Gastrocnemius medialis (tissue), 4 donors: ENCODE measurements at regions not wholly inside any gene's neighbourhood (a gene's known extent, or its start where the extent isn't known, plus 50 kb on each side); places are given as distances from the start of the nearest gene placed in this dataset.

Experiments used
- ATAC-seq, 2 donors: fragments of 150-250 bp; one replicate each; pipeline ENCODE4 v1.9.1; 2016
- DNase-seq, 2 donors: peaks; one replicate each; pipeline ENCODE4 v3.0.0-alpha.2; 2019
- H3K27ac ChIP-seq, 4 donors: fragments of 200-600 bp; sonication (generic); 1 replicate in 1 of 4; 2 replicates in 3 of 4; pipeline ENCODE4 v1.5.1; 2016 to 2018; ENCODE audit warnings: mild to moderate bottlenecking in 2 of 4, moderate library complexity in 1 of 4
- H3K27me3 ChIP-seq, 3 donors: fragments of 200-600 bp; sonication (generic) in 2 of 3; 1 replicate in 1 of 3; 2 replicates in 2 of 3; pipeline versions ENCODE4 v1.5.1 to v1.6.0; 2016 to 2019; ENCODE audit warnings: mild to moderate bottlenecking in 1 of 3, moderate library complexity in 1 of 3
- H3K36me3 ChIP-seq, 2 donors: fragments of 200-600 bp; sonication (generic) in 1 of 2; one replicate each; pipeline ENCODE4 v1.5.1; 2017 to 2018
- H3K4me1 ChIP-seq, 2 donors: fragments of 200-600 bp; sonication (generic) in 1 of 2; one replicate each; pipeline ENCODE4 v1.5.1; 2016 to 2017; ENCODE audit warnings: mild to moderate bottlenecking in 2 of 2
- H3K4me3 ChIP-seq, 4 donors: fragments of 200-600 bp; sonication (generic) in 3 of 4; 1 replicate in 1 of 4; 2 replicates in 3 of 4; pipeline ENCODE4 v1.5.1; 2016 to 2019; ENCODE audit warnings: mild to moderate bottlenecking in 2 of 4
- H3K9me3 ChIP-seq, 3 donors: fragments of 200-600 bp; sonication (generic) in 2 of 3; 1 replicate in 1 of 3; 2 replicates in 2 of 3; pipeline ENCODE4 v1.5.1; 2016 to 2019
- CTCF ChIP-seq, 5 experiments: fragments of 450-650 bp in 3 of 5; fragments of 200-600 bp in 2 of 5; sonication (generic) in 2 of 5; IDR thresholded peaks in 4 of 5; conservative IDR thresholded peaks in 1 of 5; 1 replicate in 4 of 5; 2 replicates in 1 of 5; pipeline ENCODE4 v1.5.1; 2016 to 2019; ENCODE audit warnings: antibody characterized with exemption in 5 of 5, mild to moderate bottlenecking in 3 of 5, moderate library complexity in 3 of 5
- POLR2A ChIP-seq, 2 donors: fragments of 450-650 bp; IDR thresholded peaks; one replicate each; pipeline ENCODE4 v1.6.1; 2017; ENCODE audit warnings: antibody characterized with exemption in 2 of 2, mild to moderate bottlenecking in 2 of 2, moderate library complexity in 2 of 2
- in situ Hi-C, 4 donors: fragments of 200-750 bp; cut with MboI; loops; one replicate each; pipeline versions ENCODE4 v1.15.0 to v1.8.0; 2017; ENCODE audit warnings: low sequenced_read_pairs in 4 of 4
- intact Hi-C: fragments of 100-400 bp; cut with DNase I; formaldehyde crosslinking; loops from one replicate; pipeline ENCODE4 v1.15.1; 2023; ENCODE audit warnings: low total_unique reads

GRCh38 chr3:145118303-145118702 is 1042.7 kb downstream of the PLOD2 start:
- H3K4me3 ChIP-seq: no peak overlapping the region
- in situ Hi-C loops (no loop called here), intact Hi-C loops (no loop called here)
- DNase-seq (no peak), ATAC-seq (no peak)
- TF ChIP-seq CTCF (IDR thresholded peaks at IDR 0.05 in 4 of 5, conservative IDR thresholded peaks at IDR 0.05 in 1 of 5) (no peak), POLR2A (IDR thresholded peaks at IDR 0.05) (no peak)
- no peaks in the 10 kb centered on the region for H3K36me3 ChIP-seq
- no peaks in the 10 kb centered on the region for H3K27me3 ChIP-seq
- no peak overlapping the region for H3K27ac ChIP-seq
- no peaks in the 10 kb centered on the region for H3K9me3 ChIP-seq
- no peaks in the 10 kb centered on the region for H3K4me1 ChIP-seq

GRCh38 chr3:145124900-145125678 is 1035.9 kb downstream of the PLOD2 start:
- in situ Hi-C loops (no loop called here), intact Hi-C loops (loop anchor here (10.0 kb wide), 1 partner anchor 640 kb away; no protein-coding TSS in a partner anchor)
- no peaks in the 10 kb centered on the region for H3K9me3 ChIP-seq
- H3K27ac ChIP-seq: no peak overlapping the region
- TF ChIP-seq POLR2A (IDR thresholded peaks at IDR 0.05) (no peak), CTCF (IDR thresholded peaks at IDR 0.05 in 4 of 5, conservative IDR thresholded peaks at IDR 0.05 in 1 of 5) (no peak)
- no peak for ATAC-seq
- H3K4me1 ChIP-seq: no peaks in the 10 kb centered on the region
- no peak overlapping the region for H3K4me3 ChIP-seq
- H3K36me3 ChIP-seq: no peaks in the 10 kb centered on the region
- no peaks in the 10 kb centered on the region for H3K27me3 ChIP-seq
- no peak for DNase-seq

- Histone ChIP-seq H3K9me3 (no peaks in the 10 kb centered on the region), H3K4me3 (no peak overlapping the region), H3K27me3 (no peaks in the 10 kb centered on the region), H3K4me1 (no peaks in the 10 kb centered on the region), H3K27ac (no peak overlapping the region), H3K36me3 (no peaks in the 10 kb centered on the region)
- ATAC-seq: no peak
- TF ChIP-seq POLR2A (IDR thresholded peaks at IDR 0.05): no peak
- TF ChIP-seq CTCF (IDR thresholded peaks at IDR 0.05 in 4 of 5, conservative IDR thresholded peaks at IDR 0.05 in 1 of 5): no peak
- no peak for DNase-seq
- in situ Hi-C loops (no loop called here), intact Hi-C loops (no loop called here)
Observed at GRCh38 chr3:145133281-145133680, 1027.7 kb downstream of the PLOD2 start.

- in situ Hi-C loops: no loop called here
- H3K4me3 ChIP-seq: no peak overlapping the region
- DNase-seq (no peak), ATAC-seq (no peak)
- TF ChIP-seq POLR2A (IDR thresholded peaks at IDR 0.05) (no peak), CTCF (IDR thresholded peaks at IDR 0.05 in 4 of 5, conservative IDR thresholded peaks at IDR 0.05 in 1 of 5) (no peak)
- no peaks in the 10 kb centered on the region for H3K27me3 ChIP-seq
- no peaks in the 10 kb centered on the region for H3K36me3 ChIP-seq
- intact Hi-C loops: no loop called here
- H3K4me1 ChIP-seq: no peaks in the 10 kb centered on the region
- H3K9me3 ChIP-seq: no peaks in the 10 kb centered on the region
- H3K27ac ChIP-seq: no peak overlapping the region
Observed at GRCh38 chr3:145134738-145135137, 1026.2 kb downstream of the PLOD2 start.

- no peaks in the 10 kb centered on the region for H3K27me3 ChIP-seq
- H3K9me3 ChIP-seq: no peaks in the 10 kb centered on the region
- H3K4me1 ChIP-seq: no peaks in the 10 kb centered on the region
- H3K27ac ChIP-seq: no peak overlapping the region
- intact Hi-C loops: no loop called here
- TF ChIP-seq POLR2A (IDR thresholded peaks at IDR 0.05): no peak
- TF ChIP-seq CTCF (IDR thresholded peaks at IDR 0.05 in 4 of 5, conservative IDR thresholded peaks at IDR 0.05 in 1 of 5): no peak
- no peak overlapping the region for H3K4me3 ChIP-seq
- in situ Hi-C loops: no loop called here
- no peaks in the 10 kb centered on the region for H3K36me3 ChIP-seq
- ATAC-seq: no peak
- no peak for DNase-seq
Observed at GRCh38 chr3:145144361-145144760, 1016.6 kb downstream of the PLOD2 start.
